ENCODE measurements at regions not wholly inside any gene's neighbourhood (a gene's known extent, or its start where the extent isn't known, plus 50 kb on each side); places are given as distances from the start of the nearest gene placed in this dataset.

DNA sequence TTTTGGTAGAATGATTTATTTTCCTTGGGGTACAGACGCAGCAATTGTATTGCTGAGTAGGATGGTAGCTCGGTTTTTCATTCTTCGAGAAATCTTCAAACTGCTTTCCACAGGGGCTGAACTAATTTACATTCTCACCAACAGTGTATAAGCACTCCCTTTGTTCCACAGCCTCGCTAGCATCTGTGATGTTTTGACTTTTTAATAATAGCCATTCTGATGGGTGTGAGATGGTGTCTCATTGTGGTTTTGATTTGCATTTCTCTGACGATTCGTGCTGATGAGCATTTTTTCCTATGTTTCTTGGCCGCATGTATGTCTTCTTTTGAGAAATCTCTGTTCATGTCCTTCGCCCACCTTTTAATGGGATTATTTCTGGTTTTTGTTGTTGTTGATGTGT is 54.8 kb upstream of the UQCRFS1 start:
- H3K4me1 Mint-ChIP-seq (ENCODE audit: low read depth), result peaks cover 2% of the 10 kb centered on the region
- H3K27ac Mint-ChIP-seq, result no peak overlapping the region
- H3K9me3 Mint-ChIP-seq (ENCODE audit: low read depth), result no peaks in the 10 kb centered on the region
- TF ChIP-seq, protein P1, sequence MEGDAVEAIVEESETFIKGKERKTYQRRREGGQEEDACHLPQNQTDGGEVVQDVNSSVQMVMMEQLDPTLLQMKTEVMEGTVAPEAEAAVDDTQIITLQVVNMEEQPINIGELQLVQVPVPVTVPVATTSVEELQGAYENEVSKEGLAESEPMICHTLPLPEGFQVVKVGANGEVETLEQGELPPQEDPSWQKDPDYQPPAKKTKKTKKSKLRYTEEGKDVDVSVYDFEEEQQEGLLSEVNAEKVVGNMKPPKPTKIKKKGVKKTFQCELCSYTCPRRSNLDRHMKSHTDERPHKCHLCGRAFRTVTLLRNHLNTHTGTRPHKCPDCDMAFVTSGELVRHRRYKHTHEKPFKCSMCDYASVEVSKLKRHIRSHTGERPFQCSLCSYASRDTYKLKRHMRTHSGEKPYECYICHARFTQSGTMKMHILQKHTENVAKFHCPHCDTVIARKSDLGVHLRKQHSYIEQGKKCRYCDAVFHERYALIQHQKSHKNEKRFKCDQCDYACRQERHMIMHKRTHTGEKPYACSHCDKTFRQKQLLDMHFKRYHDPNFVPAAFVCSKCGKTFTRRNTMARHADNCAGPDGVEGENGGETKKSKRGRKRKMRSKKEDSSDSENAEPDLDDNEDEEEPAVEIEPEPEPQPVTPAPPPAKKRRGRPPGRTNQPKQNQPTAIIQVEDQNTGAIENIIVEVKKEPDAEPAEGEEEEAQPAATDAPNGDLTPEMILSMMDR (IDR thresholded peaks at IDR 0.05; ENCODE audit: unreplicated experiment), result no peak
- H3K36me3 Mint-ChIP-seq (ENCODE audit: insufficient read depth), result no peaks in the 10 kb centered on the region
- no peak for DNase-seq (ENCODE audit: low spot score, unreplicated experiment)
- H3K27me3 Mint-ChIP-seq, result peaks cover 29% of the 10 kb centered on the region
- H3K4me3 Mint-ChIP-seq (ENCODE audit: low read depth), result no peak overlapping the region

DNA sequence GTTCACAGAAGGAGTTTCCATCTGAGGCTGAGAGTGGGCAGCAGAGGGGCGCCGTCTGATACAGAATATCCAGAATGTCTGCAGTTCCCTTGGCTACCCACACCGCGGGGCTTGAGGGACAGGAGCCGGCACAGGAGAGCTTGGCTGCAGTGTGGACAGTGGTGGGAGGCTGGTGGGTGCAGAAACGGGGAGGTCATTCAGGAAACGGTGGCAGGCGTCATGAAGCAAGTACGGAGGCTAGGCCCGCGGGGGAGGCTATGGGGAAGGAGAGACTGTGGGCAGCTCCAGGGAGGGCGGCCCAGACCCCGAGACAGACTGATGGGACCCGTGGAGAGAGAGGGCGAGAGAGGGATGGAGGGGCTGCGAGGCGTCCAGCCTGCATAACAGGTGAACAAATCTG is 55.2 kb upstream of the UQCRFS1 start:
- Mint-ChIP-seq H3K27me3 (peaks cover 29% of the 10 kb centered on the region), H3K4me3 (ENCODE audit: low read depth) (no peak overlapping the region), H3K27ac (no peak overlapping the region), H3K9me3 (ENCODE audit: low read depth) (no peaks in the 10 kb centered on the region), H3K4me1 (ENCODE audit: low read depth) (peaks cover 2% of the 10 kb centered on the region), H3K36me3 (ENCODE audit: insufficient read depth) (no peaks in the 10 kb centered on the region)
- no peak for DNase-seq (ENCODE audit: low spot score, unreplicated experiment)
- TF ChIP-seq, protein P1 (IDR thresholded peaks at IDR 0.05; ENCODE audit: unreplicated experiment), result no peak

DNA sequence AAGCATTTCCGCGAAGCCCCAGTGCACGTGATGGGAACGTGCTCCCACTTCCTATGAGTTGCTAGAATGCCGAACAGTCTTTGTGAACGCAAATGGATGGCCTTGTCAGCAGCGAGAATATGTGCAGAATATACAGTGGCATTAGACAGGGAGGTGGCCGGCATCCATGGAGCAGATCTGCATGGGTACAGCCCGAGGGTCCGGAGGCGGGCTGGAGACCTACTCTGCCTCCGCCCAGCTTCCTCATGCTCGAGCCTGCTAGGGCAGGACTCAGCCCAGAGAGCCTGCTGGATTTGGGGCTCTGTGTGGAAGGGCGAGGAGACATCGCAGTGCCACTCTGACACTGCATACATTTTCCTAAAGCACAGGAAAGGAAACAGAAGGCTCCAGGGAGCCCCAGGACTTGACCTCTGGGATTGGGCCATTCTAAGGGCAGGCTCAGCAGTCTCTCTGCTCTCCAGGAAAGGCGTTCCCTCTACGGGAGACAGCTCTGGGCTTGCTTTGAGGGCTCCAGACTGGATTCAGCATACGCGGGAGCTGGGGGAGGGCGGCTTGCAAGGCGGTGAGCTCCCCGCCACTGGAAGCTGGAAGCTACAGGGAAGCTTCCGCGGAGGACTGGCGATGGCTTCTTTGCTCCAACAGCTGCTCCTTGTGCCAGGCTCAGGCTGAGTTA is 55.9 kb upstream of the UQCRFS1 start:
- no peak overlapping the region for H3K27ac Mint-ChIP-seq
- peaks cover 7% of the 10 kb centered on the region for H3K4me1 Mint-ChIP-seq (ENCODE audit: low read depth)

DNA sequence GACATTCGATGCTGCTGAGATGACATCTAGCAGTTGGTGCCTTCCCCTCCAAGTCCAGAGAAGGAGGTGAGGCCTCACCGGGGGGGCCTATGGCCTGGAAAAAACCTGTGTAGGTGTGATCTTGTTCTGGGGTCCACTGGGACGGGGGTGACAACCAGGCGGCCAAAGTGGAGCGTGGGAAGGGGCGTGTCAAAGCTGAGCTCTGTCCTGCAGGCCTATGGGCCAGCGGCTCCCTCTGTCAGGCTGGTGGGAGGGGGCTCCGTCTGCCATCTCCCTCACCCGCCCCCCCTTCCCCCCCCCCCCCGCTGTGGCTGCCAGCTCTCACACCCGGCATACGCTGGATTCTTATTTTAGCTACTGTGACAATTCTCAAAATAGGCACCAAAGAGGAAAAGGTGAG is 56.7 kb upstream of the UQCRFS1 start:
- TF ChIP-seq, protein P1 (IDR thresholded peaks at IDR 0.05; ENCODE audit: unreplicated experiment), result no peak
- H3K4me3 Mint-ChIP-seq (ENCODE audit: low read depth), result no peak overlapping the region
- H3K36me3 Mint-ChIP-seq (ENCODE audit: insufficient read depth), result no peaks in the 10 kb centered on the region
- peaks cover 19% of the 10 kb centered on the region for H3K27me3 Mint-ChIP-seq
- H3K27ac Mint-ChIP-seq, result no peak overlapping the region
- no peaks in the 10 kb centered on the region for H3K9me3 Mint-ChIP-seq (ENCODE audit: low read depth)
- peaks cover 6% of the 10 kb centered on the region for H3K4me1 Mint-ChIP-seq (ENCODE audit: low read depth)
- DNase-seq (ENCODE audit: low spot score, unreplicated experiment), result no peak

More for the DNA sequence above, 55.9 kb upstream of the UQCRFS1 start:
- H3K9me3 Mint-ChIP-seq (ENCODE audit: low read depth), result no peaks in the 10 kb centered on the region
- TF ChIP-seq, protein P1 (IDR thresholded peaks at IDR 0.05; ENCODE audit: unreplicated experiment), result no peak
- no peaks in the 10 kb centered on the region for H3K36me3 Mint-ChIP-seq (ENCODE audit: insufficient read depth)
- H3K4me3 Mint-ChIP-seq (ENCODE audit: low read depth), result no peak overlapping the region
- DNase-seq (ENCODE audit: low spot score, unreplicated experiment), result no peak
- H3K27me3 Mint-ChIP-seq, result peaks cover 22% of the 10 kb centered on the region

DNA sequence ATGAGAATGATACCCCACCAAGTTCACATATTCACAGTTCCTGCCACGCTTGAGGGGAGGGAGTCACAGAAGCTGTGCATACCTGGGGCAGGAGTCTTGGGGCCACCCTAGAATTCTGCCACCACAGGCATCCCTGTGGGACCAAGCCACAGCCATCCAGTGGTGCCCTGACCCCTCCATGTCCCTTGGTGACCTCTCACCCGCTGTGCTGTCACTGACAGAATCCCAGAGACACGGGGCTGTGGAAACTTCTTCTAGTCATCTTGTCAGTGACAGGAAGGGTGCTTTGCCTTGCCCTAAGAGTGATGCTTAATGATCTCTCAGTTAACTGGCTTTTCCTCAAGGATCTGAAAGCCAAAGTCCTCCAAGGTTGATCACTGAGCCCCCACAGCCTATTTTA is 58.4 kb upstream of the UQCRFS1 start:
- H3K4me3 Mint-ChIP-seq (ENCODE audit: low read depth), result no peak overlapping the region
- no peaks in the 10 kb centered on the region for H3K9me3 Mint-ChIP-seq (ENCODE audit: low read depth)
- no peaks in the 10 kb centered on the region for H3K36me3 Mint-ChIP-seq (ENCODE audit: insufficient read depth)
- DNase-seq (ENCODE audit: low spot score, unreplicated experiment), result no peak
- H3K27me3 Mint-ChIP-seq, result peaks cover 19% of the 10 kb centered on the region
- H3K4me1 Mint-ChIP-seq (ENCODE audit: low read depth), result peaks cover 6% of the 10 kb centered on the region
- TF ChIP-seq, protein P1 (IDR thresholded peaks at IDR 0.05; ENCODE audit: unreplicated experiment), result no peak
- no peak overlapping the region for H3K27ac Mint-ChIP-seq
